ENCODE measurements at regions not wholly inside any gene's neighbourhood (a gene's known extent, or its start where the extent isn't known, plus 50 kb on each side); places are given as distances from the start of the nearest gene placed in this dataset.

DNA sequence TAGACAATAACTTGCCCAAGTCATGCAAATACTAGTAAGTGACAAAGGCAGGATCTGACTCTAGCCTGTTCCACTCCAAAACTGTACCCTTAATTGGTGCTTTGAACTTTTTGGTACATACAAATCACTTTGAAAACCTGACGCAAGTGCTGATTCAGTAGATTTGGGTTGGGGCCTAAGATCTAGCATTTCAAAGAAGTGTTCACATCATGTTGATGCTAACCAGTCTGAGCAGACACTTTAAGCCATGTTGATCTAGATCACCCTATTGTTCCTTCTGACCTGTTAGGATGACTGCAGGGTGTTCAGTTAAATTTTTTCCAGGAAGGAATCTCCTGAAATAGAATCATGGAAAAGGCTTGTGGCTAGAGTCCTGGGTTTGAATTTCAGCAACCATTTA lies 57.7 kb upstream of the CPEB4 start:
- no peak for DNase-seq (ENCODE audit: low read depth)

DNA sequence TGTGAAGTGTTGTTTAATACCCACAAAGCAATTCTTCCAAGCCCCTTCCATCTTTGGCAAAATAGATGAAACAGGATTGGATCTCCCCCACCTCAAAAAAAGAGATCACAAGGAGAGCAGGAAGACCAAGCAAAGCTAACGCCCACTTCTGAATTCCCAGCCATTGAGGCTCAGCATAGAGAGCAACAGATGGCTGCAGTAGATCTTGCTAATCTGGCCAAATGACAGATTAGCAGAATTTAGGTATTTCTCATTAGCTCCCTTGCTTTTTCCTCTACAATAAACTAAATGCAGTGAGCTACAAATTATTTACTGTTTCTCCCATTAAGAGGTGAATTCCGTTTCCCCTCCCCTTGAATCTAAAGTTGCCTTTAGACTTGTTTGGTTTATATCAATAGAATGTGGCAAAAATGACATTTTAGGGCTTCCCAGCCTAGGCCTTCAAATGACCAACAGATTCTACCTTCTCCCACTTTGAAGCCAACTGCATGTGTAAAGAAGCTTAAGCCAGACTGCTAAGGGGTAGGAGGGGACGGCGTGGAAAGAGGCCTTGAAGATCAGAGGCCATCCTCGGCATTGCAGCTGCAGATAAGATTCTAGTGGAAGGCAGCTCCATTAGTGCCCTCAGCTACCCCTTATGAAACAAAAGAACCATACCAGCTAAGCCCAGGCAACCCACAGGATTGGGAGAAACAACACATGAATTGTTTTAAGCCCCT lies 56.8 kb upstream of the CPEB4 start:
- DNase-seq (ENCODE audit: low read depth) = no peak

DNA sequence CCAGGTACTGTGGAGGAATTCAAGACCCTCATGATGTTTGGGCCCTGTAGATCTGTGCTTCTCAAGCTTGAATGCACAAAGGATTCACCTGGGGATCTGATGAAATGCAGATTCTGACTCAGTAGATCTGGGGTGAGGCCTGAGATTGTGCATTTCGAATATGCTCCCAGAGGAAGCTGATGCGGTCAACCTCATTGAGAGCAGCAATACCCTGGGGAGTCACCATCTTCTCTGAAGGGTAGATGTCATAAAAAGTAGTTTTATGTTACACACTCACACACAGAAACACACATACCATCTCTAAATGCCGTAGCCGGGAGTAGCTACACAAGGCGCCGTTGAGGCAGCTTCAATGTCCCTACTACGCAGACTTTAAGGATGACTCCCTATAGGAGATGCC lies 55.8 kb upstream of the CPEB4 start:
- DNase-seq (ENCODE audit: low read depth) = no peak

DNA sequence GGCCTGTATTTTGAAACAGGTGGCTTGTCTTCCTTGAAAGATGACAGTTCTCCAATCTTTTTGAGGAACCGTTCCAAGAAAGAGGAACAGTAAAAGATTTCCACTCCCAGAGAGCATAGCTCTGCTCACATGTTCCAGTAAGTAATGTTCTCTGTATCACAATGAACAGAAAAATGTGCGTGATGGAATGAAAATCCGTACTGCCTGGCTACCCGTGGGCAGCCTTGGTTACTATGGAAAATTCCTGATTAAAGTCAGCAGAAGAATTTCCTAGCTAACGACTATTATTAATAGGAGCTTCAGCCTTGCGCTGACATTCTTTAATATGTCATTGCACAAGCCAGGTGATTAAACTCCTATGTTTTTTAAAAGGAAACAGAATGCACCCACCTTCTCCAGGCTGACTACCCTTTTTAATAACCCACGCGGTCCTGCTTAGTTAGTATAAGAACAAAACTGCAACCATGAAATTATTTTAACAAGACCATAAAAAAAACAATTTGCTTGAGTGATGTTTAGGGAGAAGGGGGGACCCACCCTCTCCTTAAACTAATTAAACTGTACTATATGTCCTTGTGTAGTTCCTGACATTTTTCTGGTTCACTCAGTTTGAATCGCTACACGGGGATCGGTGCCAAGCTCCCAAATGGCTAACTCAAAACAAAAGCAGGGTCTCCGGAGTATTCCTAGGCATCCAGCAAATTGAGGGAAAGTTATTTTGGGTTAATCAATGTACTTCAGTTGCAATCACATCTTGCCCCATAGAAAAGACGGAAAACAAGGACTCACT lies 54.8 kb upstream of the CPEB4 start:
- no peak for DNase-seq (ENCODE audit: low read depth)

GRCh38 chr5:173834071-173834771 lies 53.9 kb upstream of the CPEB4 start:
- no peak for DNase-seq (ENCODE audit: low read depth)

GRCh38 chr5:173835131-173835530 lies 53.0 kb upstream of the CPEB4 start:
- DNase-seq (ENCODE audit: low read depth) = no peak

DNA sequence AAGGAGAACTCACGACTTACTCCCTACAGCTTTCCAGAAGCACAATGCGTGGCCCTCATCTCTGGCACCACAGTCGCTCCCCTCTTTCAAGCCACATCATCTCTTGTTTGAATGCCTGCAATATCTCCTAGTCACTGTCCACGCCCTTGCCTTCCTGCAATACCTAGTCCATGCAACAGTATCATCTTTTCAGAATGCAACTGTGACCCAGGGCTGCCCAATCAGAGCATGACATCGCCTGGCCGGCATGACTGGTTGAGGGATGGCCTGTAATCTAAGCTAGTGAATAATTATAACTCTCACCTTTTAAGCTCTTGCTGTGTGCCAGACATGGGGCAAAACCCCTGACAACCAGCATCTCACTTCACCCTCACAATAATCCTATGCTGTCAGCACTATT lies 52.5 kb upstream of the CPEB4 start:
- no peak for DNase-seq (ENCODE audit: low read depth)

DNA sequence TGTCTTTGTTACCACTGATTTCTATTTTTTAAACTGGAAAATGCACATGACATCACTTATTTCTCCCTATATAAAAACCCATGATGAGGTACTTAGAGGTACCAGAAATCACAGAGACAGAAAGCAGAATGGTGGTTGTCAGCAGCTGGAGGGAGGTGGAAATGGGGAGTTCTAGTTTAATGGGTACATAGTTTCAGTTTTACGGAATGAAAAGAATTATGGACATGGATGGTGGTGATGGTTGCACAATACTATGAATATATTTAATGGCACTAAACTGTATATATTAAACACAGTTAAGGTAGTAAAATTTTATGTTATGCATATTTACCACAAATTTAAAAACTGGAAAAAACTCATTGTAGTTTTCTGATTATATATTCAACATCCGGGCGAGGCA lies 50.5 kb upstream of the CPEB4 start:
- no peak for DNase-seq (ENCODE audit: low read depth)

Measured in GM04503 (cell line).